ENCODE measurements at regions not wholly inside any gene's neighbourhood (a gene's known extent, or its start where the extent isn't known, plus 50 kb on each side); places are given as distances from the start of the nearest gene placed in this dataset.

- H3K4me1 ChIP-seq (ENCODE audit: control insufficient read depth in 1 of 2, insufficient read depth in 2 of 2, low read length in 2 of 2): no peaks in the 10 kb centered on the region
Measured at GRCh38 chr20:6616421-6616820, 151.1 kb upstream of the BMP2 start.

GRCh38 chr20:6614836-6615235 lies 152.7 kb upstream of the BMP2 start:
- H3K4me3 ChIP-seq (ENCODE audit: low read depth, low read length): no peak overlapping the region
- H3K4me2 ChIP-seq (ENCODE audit: low read length): no peak overlapping the region
- H3K79me2 ChIP-seq (ENCODE audit: control insufficient read depth, insufficient read depth, low read length, poor library complexity): no peaks in the 10 kb centered on the region
- no peak overlapping the region for H3K18ac ChIP-seq (ENCODE audit: low read length)
- no CpG with 5 or more reads among the region's 1 CpG for WGBS (ENCODE audit: extremely low coverage, insufficient coverage, insufficient read length)
- H3K23ac ChIP-seq (ENCODE audit: low read length): no peak overlapping the region
- no peak overlapping the region for H2AFZ ChIP-seq (ENCODE audit: insufficient read depth, low read length, poor library complexity)
- H3K36me3 ChIP-seq (ENCODE audit: control insufficient read depth in 1 of 2, insufficient read depth in 2 of 2, low read length in 2 of 2): no peaks in the 10 kb centered on the region
- H4K8ac ChIP-seq (ENCODE audit: low read depth, low read length): no peak overlapping the region
- H3K4me1 ChIP-seq (ENCODE audit: control insufficient read depth in 1 of 2, insufficient read depth in 2 of 2, low read length in 2 of 2): no peaks in the 10 kb centered on the region
- no peaks in the 10 kb centered on the region for H3K79me1 ChIP-seq (ENCODE audit: low read length)
- H3K27me3 ChIP-seq (ENCODE audit: insufficient read depth, low read length): no peaks in the 10 kb centered on the region
- H3K14ac ChIP-seq (ENCODE audit: low read length): no peak overlapping the region
- H4K12ac ChIP-seq (ENCODE audit: low read depth, low read length): no peak overlapping the region
- H3K27ac ChIP-seq (ENCODE audit: low read depth, low read length): no peak overlapping the region
- H3K9ac ChIP-seq (ENCODE audit: low read length): no peak overlapping the region
- no peak overlapping the region for H4K91ac ChIP-seq (ENCODE audit: low read depth, low read length)
- DNase-seq: no peak
- no peak overlapping the region for H2AK5ac ChIP-seq (ENCODE audit: low read length)
- no peak overlapping the region for H3K4ac ChIP-seq (ENCODE audit: low read depth, low read length)
- no peak overlapping the region for H2BK120ac ChIP-seq (ENCODE audit: insufficient read depth, low read length, poor library complexity)
- H3K9me3 ChIP-seq (ENCODE audit: insufficient read depth, low read depth, low read length): no peaks in the 10 kb centered on the region
- no peak overlapping the region for H2BK5ac ChIP-seq (ENCODE audit: low read depth, low read length, poor library complexity)
- H2BK12ac ChIP-seq (ENCODE audit: low read length): no peak overlapping the region

More at GRCh38 chr20:6616421-6616820, 151.1 kb upstream of the BMP2 start:
- H3K9me3 ChIP-seq (ENCODE audit: insufficient read depth, low read depth, low read length): no peaks in the 10 kb centered on the region
- no peaks in the 10 kb centered on the region for H3K79me1 ChIP-seq (ENCODE audit: low read length)
- no peak overlapping the region for H3K27ac ChIP-seq (ENCODE audit: low read depth, low read length)
- H4K91ac ChIP-seq (ENCODE audit: low read depth, low read length): no peak overlapping the region
- H3K27me3 ChIP-seq (ENCODE audit: insufficient read depth, low read length): no peaks in the 10 kb centered on the region
- no peak overlapping the region for H4K12ac ChIP-seq (ENCODE audit: low read depth, low read length)
- no peaks in the 10 kb centered on the region for H3K79me2 ChIP-seq (ENCODE audit: control insufficient read depth, insufficient read depth, low read length, poor library complexity)
- WGBS (ENCODE audit: extremely low coverage, insufficient coverage, insufficient read length): no CpG with 5 or more reads among the region's 1 CpG
- no peak overlapping the region for H3K9ac ChIP-seq (ENCODE audit: low read length)
- H4K8ac ChIP-seq (ENCODE audit: low read depth, low read length): no peak overlapping the region
- DNase-seq: no peak
- no peak overlapping the region for H3K23ac ChIP-seq (ENCODE audit: low read length)
- no peak overlapping the region for H2BK120ac ChIP-seq (ENCODE audit: insufficient read depth, low read length, poor library complexity)
- no peak overlapping the region for H2AFZ ChIP-seq (ENCODE audit: insufficient read depth, low read length, poor library complexity)
- H3K14ac ChIP-seq (ENCODE audit: low read length): no peak overlapping the region
- H3K36me3 ChIP-seq (ENCODE audit: control insufficient read depth in 1 of 2, insufficient read depth in 2 of 2, low read length in 2 of 2): no peaks in the 10 kb centered on the region
- no peak overlapping the region for H3K4ac ChIP-seq (ENCODE audit: low read depth, low read length)
- no peak overlapping the region for H2BK12ac ChIP-seq (ENCODE audit: low read length)
- no peak overlapping the region for H2BK5ac ChIP-seq (ENCODE audit: low read depth, low read length, poor library complexity)
- H3K18ac ChIP-seq (ENCODE audit: low read length): no peak overlapping the region
- no peak overlapping the region for H3K4me3 ChIP-seq (ENCODE audit: low read depth, low read length)
- no peak overlapping the region for H3K4me2 ChIP-seq (ENCODE audit: low read length)
- no peak overlapping the region for H2AK5ac ChIP-seq (ENCODE audit: low read length)

GRCh38 chr20:6613280-6613861 lies 154.1 kb upstream of the BMP2 start:
- no peaks in the 10 kb centered on the region for H3K79me2 ChIP-seq (ENCODE audit: control insufficient read depth, insufficient read depth, low read length, poor library complexity)

DNA sequence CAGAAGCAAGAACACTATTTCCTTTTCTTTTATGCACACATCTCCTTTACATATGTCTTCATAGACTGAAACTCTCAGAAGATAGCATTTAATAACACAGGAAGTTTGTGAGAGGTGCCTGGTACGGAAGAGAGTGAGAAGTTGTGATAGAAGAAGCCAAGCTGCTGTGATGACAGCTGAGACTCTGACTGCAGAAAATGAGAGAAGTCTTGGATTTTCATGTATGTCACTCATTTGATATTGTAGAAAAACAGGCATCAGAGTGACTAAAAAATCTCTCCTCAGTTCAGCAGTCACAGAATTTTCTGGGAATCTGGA lies 154.9 kb upstream of the BMP2 start:
- Histone ChIP-seq H3K9ac (ENCODE audit: low read length) (no peak overlapping the region), H3K36me3 (ENCODE audit: control insufficient read depth in 1 of 2, insufficient read depth in 2 of 2, low read length in 2 of 2) (no peaks in the 10 kb centered on the region), H3K4me2 (ENCODE audit: low read length) (no peak overlapping the region), H2BK5ac (ENCODE audit: low read depth, low read length, poor library complexity) (no peak overlapping the region), H3K79me2 (ENCODE audit: control insufficient read depth, insufficient read depth, low read length, poor library complexity) (no peaks in the 10 kb centered on the region), H3K4me1 (ENCODE audit: control insufficient read depth in 1 of 2, insufficient read depth in 2 of 2, low read length in 2 of 2) (no peaks in the 10 kb centered on the region), H2AFZ (ENCODE audit: insufficient read depth, low read length, poor library complexity) (no peak overlapping the region), H3K27me3 (ENCODE audit: insufficient read depth, low read length) (no peaks in the 10 kb centered on the region), H3K14ac (ENCODE audit: low read length) (no peak overlapping the region), H2AK5ac (ENCODE audit: low read length) (no peak overlapping the region), H2BK12ac (ENCODE audit: low read length) (no peak overlapping the region), H3K79me1 (ENCODE audit: low read length) (no peaks in the 10 kb centered on the region), H3K18ac (ENCODE audit: low read length) (no peak overlapping the region), H3K27ac (ENCODE audit: low read depth, low read length) (no peak overlapping the region), H2BK120ac (ENCODE audit: insufficient read depth, low read length, poor library complexity) (no peak overlapping the region), H4K12ac (ENCODE audit: low read depth, low read length) (no peak overlapping the region), H3K4ac (ENCODE audit: low read depth, low read length) (no peak overlapping the region), H4K91ac (ENCODE audit: low read depth, low read length) (no peak overlapping the region), H3K9me3 (ENCODE audit: insufficient read depth, low read depth, low read length) (no peaks in the 10 kb centered on the region), H4K8ac (ENCODE audit: low read depth, low read length) (no peak overlapping the region), H3K4me3 (ENCODE audit: low read depth, low read length) (no peak overlapping the region), H3K23ac (ENCODE audit: low read length) (no peak overlapping the region)
- no CpG with 5 or more reads among the region's 1 CpG for WGBS (ENCODE audit: extremely low coverage, insufficient coverage, insufficient read length)
- no peak for DNase-seq

More at GRCh38 chr20:6613280-6613861, 154.1 kb upstream of the BMP2 start:
- no peak overlapping the region for H4K8ac ChIP-seq (ENCODE audit: low read depth, low read length)
- H3K14ac ChIP-seq (ENCODE audit: low read length): no peak overlapping the region
- H3K23ac ChIP-seq (ENCODE audit: low read length): peak overlapping the region; percentile 69
- no peak overlapping the region for H2BK120ac ChIP-seq (ENCODE audit: insufficient read depth, low read length, poor library complexity)
- H4K91ac ChIP-seq (ENCODE audit: low read depth, low read length): no peak overlapping the region
- H2BK5ac ChIP-seq (ENCODE audit: low read depth, low read length, poor library complexity): no peak overlapping the region
- no peak overlapping the region for H3K27ac ChIP-seq (ENCODE audit: low read depth, low read length)
- DNase-seq: no peak
- no peak overlapping the region for H2BK12ac ChIP-seq (ENCODE audit: low read length)
- H3K4me2 ChIP-seq (ENCODE audit: low read length): no peak overlapping the region
- H4K12ac ChIP-seq (ENCODE audit: low read depth, low read length): no peak overlapping the region
- no peak overlapping the region for H2AK5ac ChIP-seq (ENCODE audit: low read length)
- H3K4me1 ChIP-seq (ENCODE audit: control insufficient read depth in 1 of 2, insufficient read depth in 2 of 2, low read length in 2 of 2): no peaks in the 10 kb centered on the region
- no peak overlapping the region for H2AFZ ChIP-seq (ENCODE audit: insufficient read depth, low read length, poor library complexity)
- no peaks in the 10 kb centered on the region for H3K27me3 ChIP-seq (ENCODE audit: insufficient read depth, low read length)
- no peak overlapping the region for H3K4me3 ChIP-seq (ENCODE audit: low read depth, low read length)
- H3K18ac ChIP-seq (ENCODE audit: low read length): no peak overlapping the region
- no peaks in the 10 kb centered on the region for H3K79me1 ChIP-seq (ENCODE audit: low read length)
- H3K36me3 ChIP-seq (ENCODE audit: control insufficient read depth in 1 of 2, insufficient read depth in 2 of 2, low read length in 2 of 2): no peaks in the 10 kb centered on the region
- peak overlapping the region; percentile 8 for H3K9ac ChIP-seq (ENCODE audit: low read length)
- no peaks in the 10 kb centered on the region for H3K9me3 ChIP-seq (ENCODE audit: insufficient read depth, low read depth, low read length)
- no peak overlapping the region for H3K4ac ChIP-seq (ENCODE audit: low read depth, low read length)
- WGBS (ENCODE audit: extremely low coverage, insufficient coverage, insufficient read length): no CpG with 5 or more reads among the region's 8 CpGs

Data from trophoblast cell (in vitro differentiated cells and primary cell).